ENCODE measurements at regions not wholly inside any gene's neighbourhood (a gene's known extent, or its start where the extent isn't known, plus 50 kb on each side); places are given as distances from the start of the nearest gene placed in this dataset.
"Not testable (repeated sequence)": the region's sequence is repeated elsewhere in the genome, so short reads cannot be mapped to it uniquely, and the experiment has no call there.

DNA sequence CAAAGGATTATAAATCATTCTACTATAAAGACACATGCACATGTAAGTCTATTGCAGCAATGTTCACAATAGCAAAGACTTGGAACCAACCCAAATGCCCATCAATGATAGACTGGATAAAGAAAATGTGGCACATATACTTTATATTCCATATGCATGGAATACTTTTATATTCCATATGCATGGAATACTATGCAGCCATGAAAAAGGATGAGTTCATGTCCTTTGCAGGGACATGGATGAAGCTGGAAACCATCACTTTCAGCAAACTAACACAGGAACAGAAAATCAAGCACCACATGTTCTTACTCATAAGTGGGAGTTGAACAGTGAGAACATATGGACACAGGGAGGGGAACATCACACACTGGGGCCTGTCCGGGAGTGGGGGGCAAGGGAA lies 130.3 kb upstream of the RSPO3 start:
- TF ChIP-seq, protein P1, sequence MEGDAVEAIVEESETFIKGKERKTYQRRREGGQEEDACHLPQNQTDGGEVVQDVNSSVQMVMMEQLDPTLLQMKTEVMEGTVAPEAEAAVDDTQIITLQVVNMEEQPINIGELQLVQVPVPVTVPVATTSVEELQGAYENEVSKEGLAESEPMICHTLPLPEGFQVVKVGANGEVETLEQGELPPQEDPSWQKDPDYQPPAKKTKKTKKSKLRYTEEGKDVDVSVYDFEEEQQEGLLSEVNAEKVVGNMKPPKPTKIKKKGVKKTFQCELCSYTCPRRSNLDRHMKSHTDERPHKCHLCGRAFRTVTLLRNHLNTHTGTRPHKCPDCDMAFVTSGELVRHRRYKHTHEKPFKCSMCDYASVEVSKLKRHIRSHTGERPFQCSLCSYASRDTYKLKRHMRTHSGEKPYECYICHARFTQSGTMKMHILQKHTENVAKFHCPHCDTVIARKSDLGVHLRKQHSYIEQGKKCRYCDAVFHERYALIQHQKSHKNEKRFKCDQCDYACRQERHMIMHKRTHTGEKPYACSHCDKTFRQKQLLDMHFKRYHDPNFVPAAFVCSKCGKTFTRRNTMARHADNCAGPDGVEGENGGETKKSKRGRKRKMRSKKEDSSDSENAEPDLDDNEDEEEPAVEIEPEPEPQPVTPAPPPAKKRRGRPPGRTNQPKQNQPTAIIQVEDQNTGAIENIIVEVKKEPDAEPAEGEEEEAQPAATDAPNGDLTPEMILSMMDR (IDR thresholded peaks at IDR 0.05; ENCODE audit: insufficient read depth, low read depth, low read length), result not testable (repeated sequence)
- not testable (repeated sequence) for TF ChIP-seq EZH2 (IDR thresholded peaks at IDR 0.05; ENCODE audit: insufficient read depth, low read length)
